Left hindlimb (tissue), 1 donor: ENCODE measurements at regions not wholly inside any gene's neighbourhood (a gene's known extent, or its start where the extent isn't known, plus 50 kb on each side); places are given as distances from the start of the nearest gene placed in this dataset.
A peak's percentile ranks its signal among the peaks of the same experiment; 100 is the strongest.
"Not testable (repeated sequence)": the region's sequence is repeated elsewhere in the genome, so short reads cannot be mapped to it uniquely, and the experiment has no call there.

Experiments used
- DNase-seq: peaks from one replicate; pipeline ENCODE4 v3.0.0-alpha.2; 2018

GRCh38 chr1:148679050-148679786 lies 69.4 kb upstream of the NUDT4B start:
- DNase-seq, result peak; percentile 36

GRCh38 chr1:148679787-148680326 lies 68.7 kb upstream of the NUDT4B start:
- not testable (repeated sequence) for DNase-seq

- not testable (repeated sequence) for DNase-seq
Measured at GRCh38 chr1:148686735-148687134, 61.8 kb upstream of the NUDT4B start.

- not testable (repeated sequence) for DNase-seq
Measured at GRCh38 chr1:148687376-148687775, 61.2 kb upstream of the NUDT4B start.
